WTC11 (cell line): ENCODE measurements at regions not wholly inside any gene's neighbourhood (a gene's known extent, or its start where the extent isn't known, plus 50 kb on each side); places are given as distances from the start of the nearest gene placed in this dataset.

Experiments
- SMAD3 ChIP-seq: sonication (generic); formaldehyde crosslinking; IDR thresholded peaks from 2 replicates; pipeline ENCODE4 v1.8.0; 2022; ENCODE audit warnings: missing genetic modification reagents, mild to moderate bottlenecking, borderline replicate concordance
- ZNF396 ChIP-seq: fragments of 250-450 bp; sonication (Bioruptor Pico); IDR thresholded peaks from 2 replicates; pipeline ENCODE4 v1.8.0; 2021; ENCODE audit warnings: mild to moderate bottlenecking, moderate library complexity, borderline replicate concordance
- TF ChIP-seq, protein P1 (sequence below): fragments of 200-600 bp; IDR thresholded peaks from 2 replicates; pipeline ENCODE4 v1.8.0; 2022; ENCODE audit warnings: antibody characterized with exemption

DNA sequence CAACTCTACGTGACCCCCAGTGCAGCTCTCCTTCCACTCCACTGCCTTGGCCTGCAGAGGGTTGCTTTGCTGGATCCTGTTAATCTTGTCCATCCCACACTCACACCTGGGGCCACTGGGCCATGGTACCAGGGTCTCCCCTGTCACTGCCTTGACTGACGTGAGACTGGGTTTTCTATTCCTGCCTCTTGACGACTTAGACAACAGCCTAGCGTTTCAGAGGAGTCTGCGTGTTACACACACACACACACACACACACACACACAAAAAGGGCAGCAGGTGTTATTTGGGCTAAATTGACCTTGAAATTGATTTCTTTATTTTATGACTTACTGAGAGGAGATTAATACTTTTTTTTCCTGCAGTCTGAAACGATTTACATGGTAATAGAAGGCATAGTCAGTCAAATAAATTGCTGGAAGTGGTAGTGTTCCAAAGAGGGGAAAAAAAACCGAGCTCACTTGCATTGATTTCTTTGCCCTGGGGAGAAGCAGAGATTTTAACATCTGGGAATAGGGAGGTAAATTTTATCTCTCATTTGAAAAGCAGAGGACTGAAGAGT, 492.3 kb upstream of the EEF2KMT start:
- no peak for TF ChIP-seq ZNF396 (CRISPR knock-in tag)
- TF ChIP-seq SMAD3 (CRISPR knock-in tag) = no peak
- TF ChIP-seq, protein P1, sequence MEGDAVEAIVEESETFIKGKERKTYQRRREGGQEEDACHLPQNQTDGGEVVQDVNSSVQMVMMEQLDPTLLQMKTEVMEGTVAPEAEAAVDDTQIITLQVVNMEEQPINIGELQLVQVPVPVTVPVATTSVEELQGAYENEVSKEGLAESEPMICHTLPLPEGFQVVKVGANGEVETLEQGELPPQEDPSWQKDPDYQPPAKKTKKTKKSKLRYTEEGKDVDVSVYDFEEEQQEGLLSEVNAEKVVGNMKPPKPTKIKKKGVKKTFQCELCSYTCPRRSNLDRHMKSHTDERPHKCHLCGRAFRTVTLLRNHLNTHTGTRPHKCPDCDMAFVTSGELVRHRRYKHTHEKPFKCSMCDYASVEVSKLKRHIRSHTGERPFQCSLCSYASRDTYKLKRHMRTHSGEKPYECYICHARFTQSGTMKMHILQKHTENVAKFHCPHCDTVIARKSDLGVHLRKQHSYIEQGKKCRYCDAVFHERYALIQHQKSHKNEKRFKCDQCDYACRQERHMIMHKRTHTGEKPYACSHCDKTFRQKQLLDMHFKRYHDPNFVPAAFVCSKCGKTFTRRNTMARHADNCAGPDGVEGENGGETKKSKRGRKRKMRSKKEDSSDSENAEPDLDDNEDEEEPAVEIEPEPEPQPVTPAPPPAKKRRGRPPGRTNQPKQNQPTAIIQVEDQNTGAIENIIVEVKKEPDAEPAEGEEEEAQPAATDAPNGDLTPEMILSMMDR = no peak
